ENCODE measurements at regions not wholly inside any gene's neighbourhood (a gene's known extent, or its start where the extent isn't known, plus 50 kb on each side); places are given as distances from the start of the nearest gene placed in this dataset.

DNA sequence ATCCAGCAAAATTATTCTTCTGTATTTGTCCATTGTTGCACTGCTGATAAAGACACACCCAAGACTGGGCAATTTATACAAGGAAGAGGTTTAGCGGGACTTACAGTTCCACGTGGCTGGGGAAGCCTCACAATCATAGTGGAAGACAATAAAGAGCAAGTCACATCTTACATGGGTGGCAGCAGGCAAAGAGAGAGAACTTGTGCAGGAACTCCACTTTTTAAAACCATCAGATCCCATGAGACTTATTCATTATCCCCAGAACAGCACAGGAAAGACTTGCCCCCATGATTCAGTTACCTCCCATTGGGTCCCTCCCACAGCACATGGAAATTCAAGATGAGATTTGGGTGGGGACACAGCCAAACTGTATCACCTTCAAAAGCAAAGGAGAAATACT is 286.5 kb upstream of the ECI2 start:
- TF ChIP-seq, protein P1, sequence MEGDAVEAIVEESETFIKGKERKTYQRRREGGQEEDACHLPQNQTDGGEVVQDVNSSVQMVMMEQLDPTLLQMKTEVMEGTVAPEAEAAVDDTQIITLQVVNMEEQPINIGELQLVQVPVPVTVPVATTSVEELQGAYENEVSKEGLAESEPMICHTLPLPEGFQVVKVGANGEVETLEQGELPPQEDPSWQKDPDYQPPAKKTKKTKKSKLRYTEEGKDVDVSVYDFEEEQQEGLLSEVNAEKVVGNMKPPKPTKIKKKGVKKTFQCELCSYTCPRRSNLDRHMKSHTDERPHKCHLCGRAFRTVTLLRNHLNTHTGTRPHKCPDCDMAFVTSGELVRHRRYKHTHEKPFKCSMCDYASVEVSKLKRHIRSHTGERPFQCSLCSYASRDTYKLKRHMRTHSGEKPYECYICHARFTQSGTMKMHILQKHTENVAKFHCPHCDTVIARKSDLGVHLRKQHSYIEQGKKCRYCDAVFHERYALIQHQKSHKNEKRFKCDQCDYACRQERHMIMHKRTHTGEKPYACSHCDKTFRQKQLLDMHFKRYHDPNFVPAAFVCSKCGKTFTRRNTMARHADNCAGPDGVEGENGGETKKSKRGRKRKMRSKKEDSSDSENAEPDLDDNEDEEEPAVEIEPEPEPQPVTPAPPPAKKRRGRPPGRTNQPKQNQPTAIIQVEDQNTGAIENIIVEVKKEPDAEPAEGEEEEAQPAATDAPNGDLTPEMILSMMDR (conservative IDR thresholded peaks at IDR 0.05 in 1 of 2, IDR thresholded peaks at IDR 0.05 in 1 of 2; ENCODE audit: extremely low read depth in 1 of 2, insufficient read depth in 1 of 2, low read depth in 1 of 2, low read length in 2 of 2) = no peak
- no peak for TF ChIP-seq EZH2 (IDR thresholded peaks at IDR 0.05; ENCODE audit: borderline replicate concordance, low read length)
